ENCODE measurements at regions not wholly inside any gene's neighbourhood (a gene's known extent, or its start where the extent isn't known, plus 50 kb on each side); places are given as distances from the start of the nearest gene placed in this dataset.

DNA sequence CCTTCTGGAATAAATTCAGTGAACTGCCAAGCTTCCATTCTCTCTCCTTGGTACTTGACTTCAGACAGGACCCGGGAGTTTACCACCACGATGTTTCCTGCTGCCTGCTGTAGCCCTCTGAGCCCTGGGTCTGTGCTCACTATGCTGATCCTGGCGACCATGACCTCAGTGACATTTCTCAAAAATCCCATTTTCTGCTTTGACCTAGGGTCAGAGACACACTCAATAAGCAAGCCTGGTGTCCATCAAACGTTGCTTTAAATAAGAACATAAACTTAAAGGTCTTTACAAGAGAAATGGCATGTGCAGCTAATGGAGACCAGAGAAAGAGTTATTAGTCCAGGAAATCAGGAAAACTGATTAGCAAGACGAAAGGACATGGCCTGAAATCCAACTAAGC lies 509.7 kb upstream of the SULF2 start:
- TF ChIP-seq, protein P1, sequence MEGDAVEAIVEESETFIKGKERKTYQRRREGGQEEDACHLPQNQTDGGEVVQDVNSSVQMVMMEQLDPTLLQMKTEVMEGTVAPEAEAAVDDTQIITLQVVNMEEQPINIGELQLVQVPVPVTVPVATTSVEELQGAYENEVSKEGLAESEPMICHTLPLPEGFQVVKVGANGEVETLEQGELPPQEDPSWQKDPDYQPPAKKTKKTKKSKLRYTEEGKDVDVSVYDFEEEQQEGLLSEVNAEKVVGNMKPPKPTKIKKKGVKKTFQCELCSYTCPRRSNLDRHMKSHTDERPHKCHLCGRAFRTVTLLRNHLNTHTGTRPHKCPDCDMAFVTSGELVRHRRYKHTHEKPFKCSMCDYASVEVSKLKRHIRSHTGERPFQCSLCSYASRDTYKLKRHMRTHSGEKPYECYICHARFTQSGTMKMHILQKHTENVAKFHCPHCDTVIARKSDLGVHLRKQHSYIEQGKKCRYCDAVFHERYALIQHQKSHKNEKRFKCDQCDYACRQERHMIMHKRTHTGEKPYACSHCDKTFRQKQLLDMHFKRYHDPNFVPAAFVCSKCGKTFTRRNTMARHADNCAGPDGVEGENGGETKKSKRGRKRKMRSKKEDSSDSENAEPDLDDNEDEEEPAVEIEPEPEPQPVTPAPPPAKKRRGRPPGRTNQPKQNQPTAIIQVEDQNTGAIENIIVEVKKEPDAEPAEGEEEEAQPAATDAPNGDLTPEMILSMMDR (IDR thresholded peaks at IDR 0.05): no peak
- no peak for TF ChIP-seq POLR2A (IDR thresholded peaks at IDR 0.05)

All from body of pancreas (tissue), 4 donors.